GM13976 (cell line): ENCODE measurements at regions not wholly inside any gene's neighbourhood (a gene's known extent, or its start where the extent isn't known, plus 50 kb on each side); places are given as distances from the start of the nearest gene placed in this dataset.

ENCODE experiments used
- DNase-seq: peaks from one replicate; pipeline ENCODE4 v3.0.0; 2012; ENCODE audit warnings: low spot score
- in situ Hi-C: fragments of 300-500 bp; cut with MboI; formaldehyde crosslinking; loops from one replicate; pipeline ENCODE4 v1.12.0; 2022; ENCODE audit warnings: low sequenced_read_pairs, mixed read lengths, inconsistent platforms; ENCODE audit not compliant: unreplicated experiment
- TF ChIP-seq, protein P1 (sequence below): IDR thresholded peaks from 2 replicates; pipeline ENCODE4 v1.5.1; 2012; ENCODE audit warnings: borderline replicate concordance, mild to moderate bottlenecking; ENCODE audit not compliant: insufficient read depth; ENCODE audit errors: extremely low read depth, missing control alignments, control extremely low read depth

DNA sequence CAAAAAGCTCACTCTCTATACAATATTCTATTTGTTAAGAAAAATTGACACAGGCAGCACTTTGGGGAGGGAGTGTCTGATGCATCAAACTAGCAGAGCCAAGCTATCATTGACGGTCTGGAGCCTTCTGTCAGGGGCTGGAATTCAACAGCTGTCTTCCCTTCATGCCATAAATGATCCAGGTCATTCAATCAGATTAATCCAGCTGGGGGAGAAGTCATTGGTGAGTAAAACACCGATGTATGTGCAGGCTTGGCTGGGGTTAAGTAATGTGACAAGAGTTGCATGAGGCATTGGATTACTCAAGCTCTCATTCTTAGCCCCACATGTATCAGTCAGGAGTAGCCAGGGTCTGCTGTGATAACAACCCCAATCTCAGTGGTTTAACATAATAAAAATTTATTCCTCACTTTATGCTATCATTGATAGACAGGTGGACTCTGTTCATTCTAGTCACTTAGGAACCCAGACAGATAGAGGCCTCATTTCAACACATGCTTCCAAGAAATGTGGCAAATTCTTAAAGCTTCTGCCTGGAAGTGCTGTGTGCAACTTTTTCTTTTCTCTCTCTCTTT, 118.1 kb upstream of the GADD45A start:
- DNase-seq, result no peak
- TF ChIP-seq, protein P1, sequence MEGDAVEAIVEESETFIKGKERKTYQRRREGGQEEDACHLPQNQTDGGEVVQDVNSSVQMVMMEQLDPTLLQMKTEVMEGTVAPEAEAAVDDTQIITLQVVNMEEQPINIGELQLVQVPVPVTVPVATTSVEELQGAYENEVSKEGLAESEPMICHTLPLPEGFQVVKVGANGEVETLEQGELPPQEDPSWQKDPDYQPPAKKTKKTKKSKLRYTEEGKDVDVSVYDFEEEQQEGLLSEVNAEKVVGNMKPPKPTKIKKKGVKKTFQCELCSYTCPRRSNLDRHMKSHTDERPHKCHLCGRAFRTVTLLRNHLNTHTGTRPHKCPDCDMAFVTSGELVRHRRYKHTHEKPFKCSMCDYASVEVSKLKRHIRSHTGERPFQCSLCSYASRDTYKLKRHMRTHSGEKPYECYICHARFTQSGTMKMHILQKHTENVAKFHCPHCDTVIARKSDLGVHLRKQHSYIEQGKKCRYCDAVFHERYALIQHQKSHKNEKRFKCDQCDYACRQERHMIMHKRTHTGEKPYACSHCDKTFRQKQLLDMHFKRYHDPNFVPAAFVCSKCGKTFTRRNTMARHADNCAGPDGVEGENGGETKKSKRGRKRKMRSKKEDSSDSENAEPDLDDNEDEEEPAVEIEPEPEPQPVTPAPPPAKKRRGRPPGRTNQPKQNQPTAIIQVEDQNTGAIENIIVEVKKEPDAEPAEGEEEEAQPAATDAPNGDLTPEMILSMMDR, result no peak
- in situ Hi-C loops, result no loop called here

GRCh38 chr1:67570486-67571143, 114.4 kb upstream of the GADD45A start:
- TF ChIP-seq, protein P1, result no peak
- in situ Hi-C loops, result no loop called here
- no peak for DNase-seq

DNA sequence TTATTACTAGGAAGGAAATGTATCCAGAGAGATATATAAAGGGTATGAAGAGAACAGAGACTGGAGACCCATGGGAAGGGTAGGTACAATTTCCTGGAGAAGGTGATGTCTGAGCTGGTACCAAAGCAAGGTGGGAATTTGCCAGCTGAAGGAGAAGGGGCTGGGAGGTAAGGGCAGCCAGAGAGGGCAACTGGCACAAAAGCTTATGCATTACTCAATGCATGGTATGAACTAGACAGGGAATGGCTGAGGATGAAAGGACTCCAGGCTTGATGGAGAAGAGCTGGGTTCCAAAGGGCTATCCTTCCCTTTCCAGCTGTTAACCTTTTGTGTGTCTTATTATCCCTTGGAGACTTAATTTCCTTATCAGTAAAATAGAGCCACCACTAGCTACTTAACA, 113.6 kb upstream of the GADD45A start:
- no peak for DNase-seq
- TF ChIP-seq, protein P1, result no peak
- in situ Hi-C loops, result no loop called here

DNA sequence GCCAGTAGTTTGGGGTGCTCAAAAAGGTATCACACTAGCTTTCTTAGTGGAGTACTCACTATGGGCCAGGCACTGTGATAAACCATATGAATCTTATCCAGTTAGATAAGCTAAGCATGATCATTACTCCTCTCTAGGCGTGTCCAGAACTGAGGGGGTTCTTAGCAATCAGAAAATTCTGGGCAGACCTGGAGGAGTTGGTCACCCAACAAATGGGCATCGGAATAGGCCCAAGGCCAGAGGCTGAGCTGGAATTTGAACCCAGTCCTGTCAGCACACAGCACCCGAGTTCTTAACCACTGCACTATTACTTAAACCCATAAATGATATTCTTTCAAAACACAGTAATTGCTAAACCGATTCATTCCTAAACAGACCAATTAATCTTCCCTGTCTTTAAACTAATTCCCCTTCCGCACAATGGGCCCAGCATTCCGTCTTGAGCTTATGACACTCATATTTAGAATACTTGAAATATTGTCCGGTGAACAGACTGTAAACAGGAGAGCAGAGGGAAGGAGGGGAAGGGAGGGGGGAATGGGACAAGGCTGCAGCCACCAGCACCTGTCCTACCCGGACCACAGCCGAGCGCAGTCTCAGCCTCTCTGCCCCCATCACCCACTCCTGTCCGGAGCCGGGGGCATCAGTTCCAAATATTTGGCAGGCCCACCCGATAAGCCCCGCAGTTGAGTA, 113.0 kb upstream of the GADD45A start:
- in situ Hi-C loops, result no loop called here
- TF ChIP-seq, protein P1, result no peak
- DNase-seq, result no peak

DNA sequence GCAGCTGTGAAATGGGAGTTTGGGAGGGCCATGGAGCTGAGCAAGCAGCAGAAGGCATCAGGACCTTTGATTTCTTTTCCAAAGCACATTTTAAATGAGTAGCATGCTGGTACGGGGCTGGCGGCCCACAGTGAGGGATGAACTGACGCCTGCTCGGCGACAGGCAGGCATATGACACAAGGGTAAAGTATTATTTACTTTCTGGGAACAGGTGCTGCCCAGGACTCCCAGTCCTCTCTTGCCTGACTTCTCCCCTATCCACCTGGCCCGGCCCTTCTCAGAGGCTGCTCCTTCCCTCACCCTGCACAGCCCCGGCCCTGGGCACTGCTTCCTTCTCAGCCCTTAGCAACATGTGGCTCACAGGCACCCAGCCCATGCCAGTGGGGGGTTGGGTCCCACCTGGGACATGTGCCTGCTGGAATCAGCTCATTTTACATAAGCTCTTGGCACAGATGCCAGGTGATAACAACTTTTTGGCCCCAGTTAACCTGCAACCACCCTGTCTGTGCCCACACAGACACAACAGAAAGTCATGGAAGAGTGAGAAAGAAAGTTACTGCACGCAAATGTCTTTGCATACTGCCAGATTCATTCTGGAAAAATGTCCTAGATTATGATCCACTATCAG, 112.3 kb upstream of the GADD45A start:
- in situ Hi-C loops, result no loop called here
- DNase-seq, result no peak

GRCh38 chr1:67573311-67573872, 111.6 kb upstream of the GADD45A start:
- no peak for DNase-seq
- TF ChIP-seq, protein P1, result no peak
- in situ Hi-C loops, result no loop called here

More for the DNA sequence above, 112.3 kb upstream of the GADD45A start:
- TF ChIP-seq, protein P1, result no peak
